Esophagus muscularis mucosa (tissue), 4 donors: ENCODE measurements at regions not wholly inside any gene's neighbourhood (a gene's known extent, or its start where the extent isn't known, plus 50 kb on each side); places are given as distances from the start of the nearest gene placed in this dataset.

Source experiments
- DNase-seq: peaks from one replicate; pipeline ENCODE4 v3.0.0-alpha.2; 2017; ENCODE audit errors: extremely low spot score
- H3K27ac ChIP-seq, 4 donors: fragments of 200-600 bp; sonication (generic); replicated peaks in 1 of 4; 1 replicate in 3 of 4; 2 replicates in 1 of 4; pipeline ENCODE4 v1.5.1; 2016 to 2019; ENCODE audit warnings: mild to moderate bottlenecking in 1 of 4
- H3K27me3 ChIP-seq, 4 donors: fragments of 200-600 bp; sonication (generic); one replicate each; pipeline versions ENCODE4 v1.5.1 to v1.6.0; 2016 to 2019
- H3K36me3 ChIP-seq, 4 donors: fragments of 200-600 bp; sonication (generic); one replicate each; pipeline ENCODE4 v1.5.1; 2016 to 2019
- H3K4me1 ChIP-seq, 4 donors: fragments of 200-600 bp; sonication (generic); one replicate each; pipeline ENCODE4 v1.5.1; 2016 to 2019
- H3K4me3 ChIP-seq, 4 donors: fragments of 200-600 bp; sonication (generic); 1 replicate in 2 of 4; 2 replicates in 2 of 4; pipeline ENCODE4 v1.5.1; 2016 to 2019; ENCODE audit warnings: mild to moderate bottlenecking in 4 of 4, moderate library complexity in 1 of 4
- H3K9me3 ChIP-seq, 4 donors: fragments of 200-600 bp; sonication (generic); 1 replicate in 3 of 4; 2 replicates in 1 of 4; pipeline ENCODE4 v1.5.1; 2016 to 2019
- CTCF ChIP-seq, 3 experiments: fragments of 200-600 bp in 2 of 3; fragments of 450-650 bp in 1 of 3; sonication (generic) in 2 of 3; IDR thresholded peaks; one replicate each; pipeline ENCODE4 v1.5.1; 2017 to 2019; ENCODE audit warnings: antibody characterized with exemption in 3 of 3, mild to moderate bottlenecking in 2 of 3, moderate library complexity in 1 of 3
- EP300 ChIP-seq: sonication (generic); formaldehyde crosslinking; IDR thresholded peaks from one replicate; pipeline ENCODE4 v1.6.1; 2017; ENCODE audit warnings: antibody characterized with exemption
- POLR2A ChIP-seq: fragments of 450-650 bp; IDR thresholded peaks from one replicate; pipeline ENCODE4 v1.6.1; 2017; ENCODE audit warnings: antibody characterized with exemption, moderate library complexity, mild to moderate bottlenecking, low read depth
- POLR2AphosphoS5 ChIP-seq, 2 donors: sonication (generic); formaldehyde crosslinking; IDR thresholded peaks; one replicate each; pipeline ENCODE4 v1.6.1; 2017; ENCODE audit warnings: antibody characterized with exemption in 2 of 2
- WGBS: methylation state at CpG from one replicate; pipeline ENCODE4 v1.1.5; 2018; 5-methylcytosine and 5-hydroxymethylcytosine counted together
- intact Hi-C: fragments of 100-400 bp; cut with DNase I; formaldehyde crosslinking; loops from one replicate; pipeline ENCODE4 v1.15.1; 2023

GRCh38 chr10:9097206-9097990 is 1042.9 kb downstream of the GATA3 start:
- no peaks in the 10 kb centered on the region for H3K36me3 ChIP-seq
- no peak for DNase-seq
- no peak overlapping the region for H3K27ac ChIP-seq
- TF ChIP-seq CTCF (IDR thresholded peaks at IDR 0.05) (no peak), EP300 (no peak), POLR2A (no peak), POLR2AphosphoS5 (IDR thresholded peaks at IDR 0.05) (no peak)
- WGBS = 54% methylated on average over 2 of the region's 2 CpGs
- no peaks in the 10 kb centered on the region for H3K9me3 ChIP-seq
- intact Hi-C loops = no loop called here
- H3K4me1 ChIP-seq = no peaks in the 10 kb centered on the region
- H3K27me3 ChIP-seq = no peaks in the 10 kb centered on the region
- H3K4me3 ChIP-seq = no peak overlapping the region

GRCh38 chr10:9097991-9098306 is 1043.5 kb downstream of the GATA3 start:
- no peaks in the 10 kb centered on the region for H3K4me1 ChIP-seq
- no peak overlapping the region for H3K4me3 ChIP-seq
- no peaks in the 10 kb centered on the region for H3K36me3 ChIP-seq
- no peaks in the 10 kb centered on the region for H3K9me3 ChIP-seq
- intact Hi-C loops = no loop called here
- 56% methylated on average over 4 of the region's 4 CpGs for WGBS
- no peak overlapping the region for H3K27ac ChIP-seq
- no peak for DNase-seq
- no peak for TF ChIP-seq POLR2A
- no peaks in the 10 kb centered on the region for H3K27me3 ChIP-seq

GRCh38 chr10:9102026-9102425 is 1047.5 kb downstream of the GATA3 start:
- intact Hi-C loops = no loop called here

GRCh38 chr10:9103301-9103700 is 1048.8 kb downstream of the GATA3 start:
- intact Hi-C loops = no loop called here
- Histone ChIP-seq H3K36me3 (no peaks in the 10 kb centered on the region), H3K4me3 (no peak overlapping the region), H3K9me3 (no peaks in the 10 kb centered on the region), H3K4me1 (no peaks in the 10 kb centered on the region), H3K27me3 (no peaks in the 10 kb centered on the region), H3K27ac (no peak overlapping the region)
- WGBS = 50% methylated on average over 4 of the region's 4 CpGs
- no peak for DNase-seq
- no peak for TF ChIP-seq POLR2AphosphoS5 (IDR thresholded peaks at IDR 0.05)
- TF ChIP-seq EP300 = no peak

More at GRCh38 chr10:9102026-9102425, 1047.5 kb downstream of the GATA3 start:
- H3K4me1 ChIP-seq = no peaks in the 10 kb centered on the region
- TF ChIP-seq CTCF (IDR thresholded peaks at IDR 0.05) (no peak), POLR2AphosphoS5 (IDR thresholded peaks at IDR 0.05) (no peak), EP300 (no peak), POLR2A (no peak)
- WGBS = 66% methylated on average over 4 of the region's 4 CpGs
- no peak overlapping the region for H3K27ac ChIP-seq
- no peaks in the 10 kb centered on the region for H3K36me3 ChIP-seq
- no peak for DNase-seq
- H3K9me3 ChIP-seq = no peaks in the 10 kb centered on the region
- H3K4me3 ChIP-seq = no peak overlapping the region
- no peaks in the 10 kb centered on the region for H3K27me3 ChIP-seq

GRCh38 chr10:9111976-9112375 is 1057.5 kb downstream of the GATA3 start:
- WGBS = 41% methylated on average over 4 of the region's 4 CpGs
- H3K4me1 ChIP-seq = no peaks in the 10 kb centered on the region
- H3K27me3 ChIP-seq = no peaks in the 10 kb centered on the region
- H3K27ac ChIP-seq = no peak overlapping the region
- no peaks in the 10 kb centered on the region for H3K9me3 ChIP-seq
- TF ChIP-seq POLR2A (no peak), CTCF (IDR thresholded peaks at IDR 0.05) (no peak), EP300 (no peak)
- no peak overlapping the region for H3K4me3 ChIP-seq
- DNase-seq = no peak
- intact Hi-C loops = no loop called here
- no peaks in the 10 kb centered on the region for H3K36me3 ChIP-seq

GRCh38 chr10:9126728-9127127 is 1072.2 kb downstream of the GATA3 start:
- intact Hi-C loops = no loop called here
- Histone ChIP-seq H3K27me3 (no peaks in the 10 kb centered on the region), H3K36me3 (no peaks in the 10 kb centered on the region), H3K4me1 (no peaks in the 10 kb centered on the region), H3K9me3 (no peaks in the 10 kb centered on the region), H3K27ac (no peak overlapping the region), H3K4me3 (no peak overlapping the region)
- TF ChIP-seq CTCF (IDR thresholded peaks at IDR 0.05) = no peak
- TF ChIP-seq POLR2A = no peak
- TF ChIP-seq POLR2AphosphoS5 (IDR thresholded peaks at IDR 0.05) = no peak
- no peak for TF ChIP-seq EP300
- DNase-seq = no peak
- WGBS = 76% methylated on average over 4 of the region's 4 CpGs
